ENCODE measurements at regions not wholly inside any gene's neighbourhood (a gene's known extent, or its start where the extent isn't known, plus 50 kb on each side); places are given as distances from the start of the nearest gene placed in this dataset.

GRCh38 chr4:43959976-43960375 lies 488.6 kb downstream of the KCTD8 start:
- H3K4me3 ChIP-seq (ENCODE audit: low read depth in 1 of 2, low read length in 2 of 2) = no peak overlapping the region
- H3K36me3 ChIP-seq (ENCODE audit: control insufficient read depth in 1 of 2, insufficient read depth in 2 of 2, low read length in 2 of 2) = no peaks in the 10 kb centered on the region

GRCh38 chr4:43968011-43968410 lies 480.6 kb downstream of the KCTD8 start:
- H3K9ac ChIP-seq (ENCODE audit: low read depth in 1 of 2, low read length in 2 of 2) = no peak overlapping the region
- no peak overlapping the region for H3K4me3 ChIP-seq (ENCODE audit: low read depth in 1 of 2, low read length in 2 of 2)
- no peaks in the 10 kb centered on the region for H3K4me1 ChIP-seq (ENCODE audit: control insufficient read depth in 1 of 2, insufficient read depth in 2 of 2, low read length in 2 of 2)
- peaks cover 0 to 5% of the 10 kb centered on the region in 2 donors for H3K9me3 ChIP-seq (ENCODE audit: control insufficient read depth in 1 of 2, low read length in 2 of 2)
- no peaks in the 10 kb centered on the region for H3K27me3 ChIP-seq (ENCODE audit: control insufficient read depth in 1 of 2, insufficient read depth in 2 of 2, low read length in 2 of 2)
- H3K36me3 ChIP-seq (ENCODE audit: control insufficient read depth in 1 of 2, insufficient read depth in 2 of 2, low read length in 2 of 2) = no peaks in the 10 kb centered on the region
- H3K27ac ChIP-seq (ENCODE audit: low read depth, low read length) = no peak overlapping the region

More at GRCh38 chr4:43959976-43960375, 488.6 kb downstream of the KCTD8 start:
- Histone ChIP-seq H3K4me1 (ENCODE audit: control insufficient read depth in 1 of 2, insufficient read depth in 2 of 2, low read length in 2 of 2) (no peaks in the 10 kb centered on the region), H3K9me3 (ENCODE audit: control insufficient read depth in 1 of 2, low read length in 2 of 2) (peaks cover 0 to 4% of the 10 kb centered on the region in 2 donors), H3K9ac (ENCODE audit: low read depth in 1 of 2, low read length in 2 of 2) (no peak overlapping the region), H3K27me3 (ENCODE audit: control insufficient read depth in 1 of 2, insufficient read depth in 2 of 2, low read length in 2 of 2) (no peaks in the 10 kb centered on the region), H3K27ac (ENCODE audit: low read depth, low read length) (no peak overlapping the region)

GRCh38 chr4:43983610-43984009 lies 465.0 kb downstream of the KCTD8 start:
- H3K27ac ChIP-seq (ENCODE audit: low read depth, low read length) = no peak overlapping the region
- no peaks in the 10 kb centered on the region for H3K36me3 ChIP-seq (ENCODE audit: control insufficient read depth in 1 of 2, insufficient read depth in 2 of 2, low read length in 2 of 2)
- no peaks in the 10 kb centered on the region for H3K9me3 ChIP-seq (ENCODE audit: control insufficient read depth in 1 of 2, low read length in 2 of 2)
- no peak overlapping the region for H3K9ac ChIP-seq (ENCODE audit: low read depth in 1 of 2, low read length in 2 of 2)
- H3K27me3 ChIP-seq (ENCODE audit: control insufficient read depth in 1 of 2, insufficient read depth in 2 of 2, low read length in 2 of 2) = no peaks in the 10 kb centered on the region
- H3K4me3 ChIP-seq (ENCODE audit: low read depth in 1 of 2, low read length in 2 of 2) = no peak overlapping the region
- H3K4me1 ChIP-seq (ENCODE audit: control insufficient read depth in 1 of 2, insufficient read depth in 2 of 2, low read length in 2 of 2) = no peaks in the 10 kb centered on the region

GRCh38 chr4:43987331-43987944 lies 461.2 kb downstream of the KCTD8 start:
- Histone ChIP-seq H3K36me3 (ENCODE audit: control insufficient read depth in 1 of 2, insufficient read depth in 2 of 2, low read length in 2 of 2) (no peaks in the 10 kb centered on the region), H3K27ac (ENCODE audit: low read depth, low read length) (no peak overlapping the region), H3K4me1 (ENCODE audit: control insufficient read depth in 1 of 2, insufficient read depth in 2 of 2, low read length in 2 of 2) (no peaks in the 10 kb centered on the region), H3K9ac (ENCODE audit: low read depth in 1 of 2, low read length in 2 of 2) (no peak overlapping the region), H3K27me3 (ENCODE audit: control insufficient read depth in 1 of 2, insufficient read depth in 2 of 2, low read length in 2 of 2) (no peaks in the 10 kb centered on the region), H3K4me3 (ENCODE audit: low read depth in 1 of 2, low read length in 2 of 2) (no peak overlapping the region), H3K9me3 (ENCODE audit: control insufficient read depth in 1 of 2, low read length in 2 of 2) (no peaks in the 10 kb centered on the region)

GRCh38 chr4:43990551-43990950 lies 458.1 kb downstream of the KCTD8 start:
- Histone ChIP-seq H3K9ac (ENCODE audit: low read depth in 1 of 2, low read length in 2 of 2) (no peak overlapping the region), H3K9me3 (ENCODE audit: control insufficient read depth in 1 of 2, low read length in 2 of 2) (no peaks in the 10 kb centered on the region), H3K27me3 (ENCODE audit: control insufficient read depth in 1 of 2, insufficient read depth in 2 of 2, low read length in 2 of 2) (no peaks in the 10 kb centered on the region), H3K4me3 (ENCODE audit: low read depth in 1 of 2, low read length in 2 of 2) (no peak overlapping the region), H3K27ac (ENCODE audit: low read depth, low read length) (no peak overlapping the region), H3K4me1 (ENCODE audit: control insufficient read depth in 1 of 2, insufficient read depth in 2 of 2, low read length in 2 of 2) (no peaks in the 10 kb centered on the region), H3K36me3 (ENCODE audit: control insufficient read depth in 1 of 2, insufficient read depth in 2 of 2, low read length in 2 of 2) (no peaks in the 10 kb centered on the region)

- Histone ChIP-seq H3K9me3 (ENCODE audit: control insufficient read depth in 1 of 2, low read length in 2 of 2) (no peaks in the 10 kb centered on the region), H3K27ac (ENCODE audit: low read depth, low read length) (no peak overlapping the region), H3K4me3 (ENCODE audit: low read depth in 1 of 2, low read length in 2 of 2) (no peak overlapping the region), H3K4me1 (ENCODE audit: control insufficient read depth in 1 of 2, insufficient read depth in 2 of 2, low read length in 2 of 2) (no peaks in the 10 kb centered on the region), H3K36me3 (ENCODE audit: control insufficient read depth in 1 of 2, insufficient read depth in 2 of 2, low read length in 2 of 2) (no peaks in the 10 kb centered on the region), H3K9ac (ENCODE audit: low read depth in 1 of 2, low read length in 2 of 2) (no peak overlapping the region), H3K27me3 (ENCODE audit: control insufficient read depth in 1 of 2, insufficient read depth in 2 of 2, low read length in 2 of 2) (no peaks in the 10 kb centered on the region)
These were observed 457.6 kb downstream of the KCTD8 start for GRCh38 chr4:43990963-43991362.

- Histone ChIP-seq H3K27me3 (ENCODE audit: control insufficient read depth in 1 of 2, insufficient read depth in 2 of 2, low read length in 2 of 2) (no peaks in the 10 kb centered on the region), H3K36me3 (ENCODE audit: control insufficient read depth in 1 of 2, insufficient read depth in 2 of 2, low read length in 2 of 2) (no peaks in the 10 kb centered on the region), H3K4me1 (ENCODE audit: control insufficient read depth in 1 of 2, insufficient read depth in 2 of 2, low read length in 2 of 2) (no peaks in the 10 kb centered on the region), H3K9ac (ENCODE audit: low read depth in 1 of 2, low read length in 2 of 2) (no peak overlapping the region), H3K9me3 (ENCODE audit: control insufficient read depth in 1 of 2, low read length in 2 of 2) (no peaks in the 10 kb centered on the region), H3K4me3 (ENCODE audit: low read depth in 1 of 2, low read length in 2 of 2) (no peak overlapping the region), H3K27ac (ENCODE audit: low read depth, low read length) (no peak overlapping the region)
These were observed 456.1 kb downstream of the KCTD8 start for GRCh38 chr4:43992552-43992951.

GRCh38 chr4:43993196-43993902 lies 455.3 kb downstream of the KCTD8 start:
- Histone ChIP-seq H3K27me3 (ENCODE audit: control insufficient read depth in 1 of 2, insufficient read depth in 2 of 2, low read length in 2 of 2) (no peaks in the 10 kb centered on the region), H3K9ac (ENCODE audit: low read depth in 1 of 2, low read length in 2 of 2) (no peak overlapping the region), H3K36me3 (ENCODE audit: control insufficient read depth in 1 of 2, insufficient read depth in 2 of 2, low read length in 2 of 2) (no peaks in the 10 kb centered on the region), H3K27ac (ENCODE audit: low read depth, low read length) (no peak overlapping the region), H3K4me1 (ENCODE audit: control insufficient read depth in 1 of 2, insufficient read depth in 2 of 2, low read length in 2 of 2) (no peaks in the 10 kb centered on the region), H3K9me3 (ENCODE audit: control insufficient read depth in 1 of 2, low read length in 2 of 2) (no peaks in the 10 kb centered on the region), H3K4me3 (ENCODE audit: low read depth in 1 of 2, low read length in 2 of 2) (no peak overlapping the region)

- no peak overlapping the region for H3K9ac ChIP-seq (ENCODE audit: low read depth in 1 of 2, low read length in 2 of 2)
- H3K4me1 ChIP-seq (ENCODE audit: control insufficient read depth in 1 of 2, insufficient read depth in 2 of 2, low read length in 2 of 2) = no peaks in the 10 kb centered on the region
- H3K4me3 ChIP-seq (ENCODE audit: low read depth in 1 of 2, low read length in 2 of 2) = no peak overlapping the region
- no peaks in the 10 kb centered on the region for H3K27me3 ChIP-seq (ENCODE audit: control insufficient read depth in 1 of 2, insufficient read depth in 2 of 2, low read length in 2 of 2)
- no peak overlapping the region for H3K27ac ChIP-seq (ENCODE audit: low read depth, low read length)
- no peaks in the 10 kb centered on the region for H3K36me3 ChIP-seq (ENCODE audit: control insufficient read depth in 1 of 2, insufficient read depth in 2 of 2, low read length in 2 of 2)
- H3K9me3 ChIP-seq (ENCODE audit: control insufficient read depth in 1 of 2, low read length in 2 of 2) = no peaks in the 10 kb centered on the region
These were observed 448.9 kb downstream of the KCTD8 start for GRCh38 chr4:43999669-44000068.

GRCh38 chr4:44002368-44002767 lies 446.2 kb downstream of the KCTD8 start:
- Histone ChIP-seq H3K4me3 (ENCODE audit: low read depth in 1 of 2, low read length in 2 of 2) (no peak overlapping the region), H3K4me1 (ENCODE audit: control insufficient read depth in 1 of 2, insufficient read depth in 2 of 2, low read length in 2 of 2) (no peaks in the 10 kb centered on the region), H3K9ac (ENCODE audit: low read depth in 1 of 2, low read length in 2 of 2) (no peak overlapping the region), H3K27ac (ENCODE audit: low read depth, low read length) (no peak overlapping the region), H3K9me3 (ENCODE audit: control insufficient read depth in 1 of 2, low read length in 2 of 2) (no peaks in the 10 kb centered on the region), H3K27me3 (ENCODE audit: control insufficient read depth in 1 of 2, insufficient read depth in 2 of 2, low read length in 2 of 2) (no peaks in the 10 kb centered on the region), H3K36me3 (ENCODE audit: control insufficient read depth in 1 of 2, insufficient read depth in 2 of 2, low read length in 2 of 2) (no peaks in the 10 kb centered on the region)

All from duodenal mucosa (tissue), 2 donors.